ENCODE measurements at regions not wholly inside any gene's neighbourhood (a gene's known extent, or its start where the extent isn't known, plus 50 kb on each side); places are given as distances from the start of the nearest gene placed in this dataset.

- H3K36me3 ChIP-seq (ENCODE audit: insufficient read depth) = no peaks in the 10 kb centered on the region
- no peak overlapping the region for H3K4me3 Mint-ChIP-seq
- peaks cover 1% of the 10 kb centered on the region for H3K27me3 Mint-ChIP-seq (ENCODE audit: insufficient read depth, low read depth, poor library complexity)
- no peaks in the 10 kb centered on the region for H3K9me2 ChIP-seq (ENCODE audit: insufficient read depth)
- H3K9me3 Mint-ChIP-seq = no peaks in the 10 kb centered on the region
- H3K4me1 Mint-ChIP-seq = peaks cover 8% of the 10 kb centered on the region; the same call in 2 of the 3 replicates
- TF ChIP-seq STAT1 (IDR thresholded peaks at IDR 0.05; ENCODE audit: unreplicated experiment) (no peak), CTCF (conservative IDR thresholded peaks at IDR 0.05; ENCODE audit: low read depth in 2 of 2) (no peak), ZNF114 (CRISPR knock-in tag; IDR thresholded peaks at IDR 0.05) (no peak), ZNF331 (CRISPR knock-in tag; IDR thresholded peaks at IDR 0.05; ENCODE audit: low read depth) (no peak), ZNF462 (CRISPR knock-in tag; IDR thresholded peaks at IDR 0.05) (no peak), POLR2AphosphoS5 (IDR thresholded peaks at IDR 0.05; ENCODE audit: low read depth) (no peak), EZH2 (IDR thresholded peaks at IDR 0.05; ENCODE audit: low read depth, unreplicated experiment) (no peak), NANOG (IDR thresholded peaks at IDR 0.05; ENCODE audit: borderline replicate concordance) (no peak), EZH2phosphoT487 (IDR thresholded peaks at IDR 0.05; ENCODE audit: unreplicated experiment) (no peak)
- no peak overlapping the region for H3K27ac ChIP-seq (ENCODE audit: low read depth)
- no peaks in the 10 kb centered on the region for H3K79me2 ChIP-seq (replicated peaks; ENCODE audit: insufficient read depth)
- H3K36me3 Mint-ChIP-seq (ENCODE audit: low read depth) = no peaks in the 10 kb centered on the region
- ATAC-seq (no peak), DNase-seq (ENCODE audit: low spot score) (no peak)
- H3K4me2 ChIP-seq = no peak overlapping the region
- no peaks in the 10 kb centered on the region for H4K20me1 ChIP-seq (replicated peaks; ENCODE audit: insufficient read depth)
- no peak overlapping the region for H3K27ac Mint-ChIP-seq
- no peaks in the 10 kb centered on the region for H3F3A ChIP-seq (replicated peaks; ENCODE audit: low read depth)
- H3K4me3 ChIP-seq = no peak overlapping the region
- no peaks in the 10 kb centered on the region for H3K4me1 ChIP-seq (ENCODE audit: insufficient read depth)
- H2AFZ ChIP-seq = no peak overlapping the region
- H3K27me3 ChIP-seq (ENCODE audit: insufficient read depth) = no peaks in the 10 kb centered on the region
Measured at GRCh38 chr5:2851895-2852294, 100.4 kb upstream of the IRX2 start.
